GM19452 (cell line): ENCODE measurements at regions not wholly inside any gene's neighbourhood (a gene's known extent, or its start where the extent isn't known, plus 50 kb on each side); places are given as distances from the start of the nearest gene placed in this dataset.

ENCODE experiments used
- ATAC-seq: cut with Tn5 transposase; IDR thresholded peaks from one replicate; pipeline ENCODE4 v1.9.1; 2021; ENCODE audit not compliant: unreplicated experiment

- ATAC-seq, result no peak
Measured at GRCh38 chr6:142676027-142676443, 268.9 kb downstream of the HIVEP2 start.

DNA sequence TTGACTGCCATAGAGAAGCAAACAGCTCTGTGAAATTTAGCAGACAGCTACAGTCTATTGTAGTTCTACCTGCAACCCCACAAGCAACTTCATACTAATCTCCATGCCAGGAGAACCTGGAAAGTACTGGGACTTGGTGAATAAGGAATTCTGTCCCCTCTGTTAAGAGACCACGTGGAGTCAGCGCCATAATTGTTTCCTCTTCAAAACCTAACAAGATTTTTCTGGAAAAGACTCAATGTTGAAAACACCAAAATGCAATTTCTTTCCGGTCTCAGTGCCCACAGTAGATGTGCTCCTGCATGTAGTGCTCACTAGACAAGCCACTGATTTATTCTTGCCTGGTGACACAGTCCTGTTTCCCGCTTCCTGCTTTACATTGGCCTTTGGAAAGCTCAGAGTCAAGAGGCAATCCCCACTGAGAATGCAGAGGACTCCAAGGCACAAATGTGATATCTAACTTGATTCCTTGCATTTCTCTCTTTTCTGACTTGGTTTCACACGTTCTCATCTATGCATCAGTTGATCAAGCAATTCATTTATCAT is 268.3 kb downstream of the HIVEP2 start:
- no peak for ATAC-seq

GRCh38 chr6:142679907-142680700 is 264.9 kb downstream of the HIVEP2 start:
- no peak for ATAC-seq

- ATAC-seq, result no peak
Measured at GRCh38 chr6:142681099-142681498, 263.9 kb downstream of the HIVEP2 start.

- no peak for ATAC-seq
Measured at GRCh38 chr6:142682985-142683384, 262.0 kb downstream of the HIVEP2 start.

- ATAC-seq, result no peak
Measured at GRCh38 chr6:142683714-142684141, 261.2 kb downstream of the HIVEP2 start.

GRCh38 chr6:142684371-142684770 is 260.6 kb downstream of the HIVEP2 start:
- ATAC-seq, result no peak

GRCh38 chr6:142685852-142686506 is 259.0 kb downstream of the HIVEP2 start:
- no peak for ATAC-seq

- no peak for ATAC-seq
Measured at GRCh38 chr6:142686507-142686887, 258.5 kb downstream of the HIVEP2 start.

GRCh38 chr6:142692942-142693341 is 252.0 kb downstream of the HIVEP2 start:
- ATAC-seq, result no peak

DNA sequence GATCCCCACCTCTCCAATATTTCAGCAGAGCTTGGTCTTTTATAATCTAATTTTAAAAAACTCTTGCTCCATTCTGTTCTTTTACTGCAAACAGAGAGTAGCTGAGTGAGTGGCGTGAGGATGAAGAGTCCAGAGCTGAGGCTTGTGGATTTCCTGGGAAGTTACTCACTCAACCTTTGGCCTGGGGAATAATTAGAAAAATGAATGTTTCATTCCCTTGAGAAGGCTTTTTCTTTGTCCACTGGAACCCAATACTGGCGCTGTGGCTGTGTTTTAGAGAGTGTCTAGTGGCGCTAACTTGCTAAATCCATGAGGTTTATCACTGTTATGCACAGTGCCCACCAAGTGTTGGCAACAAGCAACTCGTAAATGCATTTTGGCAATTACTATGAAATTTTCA is 251.5 kb downstream of the HIVEP2 start:
- ATAC-seq, result no peak

DNA sequence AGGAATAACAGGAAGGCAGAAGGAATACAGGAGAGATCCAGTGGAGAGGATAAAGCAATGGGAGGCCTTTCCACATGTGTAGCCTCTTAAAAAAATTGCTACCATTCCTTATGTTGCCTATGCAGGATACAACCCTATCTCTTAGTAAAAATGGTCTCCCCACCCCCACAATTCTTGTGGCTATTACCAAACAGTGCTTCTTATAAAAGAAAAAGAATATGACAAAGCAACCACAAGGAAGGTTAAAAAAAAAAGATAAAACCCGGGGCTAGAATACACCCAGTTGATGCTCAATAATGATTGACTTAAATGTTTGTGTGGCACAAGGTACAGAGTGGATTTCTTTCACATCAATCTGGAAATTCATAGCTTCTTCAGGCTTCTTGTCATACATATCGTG is 250.9 kb downstream of the HIVEP2 start:
- no peak for ATAC-seq

- no peak for ATAC-seq
Measured at GRCh38 chr6:142695016-142695415, 250.0 kb downstream of the HIVEP2 start.

DNA sequence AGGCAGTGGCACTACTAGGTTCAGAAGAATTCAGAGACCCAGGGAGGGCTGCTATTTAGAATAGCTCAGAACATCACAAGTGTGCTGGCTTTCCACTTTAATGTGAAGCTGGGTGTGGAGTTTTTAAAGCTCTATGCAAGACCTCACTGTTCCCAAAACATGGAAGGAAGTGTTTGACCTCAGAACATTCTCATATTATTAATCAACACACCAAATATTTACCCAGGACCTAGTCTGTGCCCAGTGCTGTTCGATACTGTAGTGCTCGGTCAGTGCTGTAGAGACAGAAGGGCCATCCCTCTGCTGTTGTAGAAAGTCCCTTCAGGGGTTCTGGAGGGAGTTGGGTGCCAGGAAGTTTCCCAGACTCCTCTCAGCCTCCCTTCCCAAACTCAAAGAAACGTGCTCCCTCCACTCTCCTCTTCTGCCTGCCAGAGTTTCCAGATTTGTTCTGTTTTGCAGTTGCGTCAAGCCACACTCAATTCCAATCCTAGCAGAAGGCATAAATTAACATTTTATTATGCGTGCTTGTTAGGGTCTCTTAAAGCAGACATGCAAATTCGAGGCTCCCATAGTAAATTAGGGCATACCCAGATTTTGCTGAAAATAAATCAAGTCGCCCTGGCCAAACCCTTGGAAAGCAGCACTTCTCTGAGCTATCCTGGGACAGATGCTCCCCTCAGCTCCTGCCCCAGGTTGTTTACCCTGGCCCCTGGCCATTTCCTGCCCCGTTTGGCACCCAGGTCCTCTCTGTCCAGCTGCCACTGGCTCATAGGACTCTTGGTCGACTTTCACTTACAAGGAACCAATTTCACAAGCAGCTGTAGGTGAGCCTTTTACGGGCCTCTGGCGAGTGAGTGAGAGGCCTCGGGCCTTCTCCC is 248.6 kb downstream of the HIVEP2 start:
- no peak for ATAC-seq

DNA sequence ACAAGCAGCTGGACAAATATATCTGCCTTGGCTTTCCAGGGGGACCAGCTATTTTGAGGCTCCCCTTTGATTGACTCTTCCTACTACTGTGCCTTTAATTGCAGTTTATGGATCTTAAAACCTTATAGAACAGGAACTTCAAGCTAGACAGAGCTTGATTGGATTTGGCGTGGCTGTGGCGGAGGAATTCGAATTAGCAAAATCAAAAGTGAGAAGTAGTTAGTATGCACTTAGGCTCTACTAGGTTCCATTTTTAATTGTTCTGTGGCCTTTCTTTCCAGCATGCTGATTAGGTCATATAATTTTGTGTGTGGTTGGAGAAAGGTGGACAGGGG is 248.0 kb downstream of the HIVEP2 start:
- ATAC-seq, result no peak

GRCh38 chr6:142697922-142698321 is 247.1 kb downstream of the HIVEP2 start:
- no peak for ATAC-seq

GRCh38 chr6:142698751-142699150 is 246.2 kb downstream of the HIVEP2 start:
- ATAC-seq, result no peak

DNA sequence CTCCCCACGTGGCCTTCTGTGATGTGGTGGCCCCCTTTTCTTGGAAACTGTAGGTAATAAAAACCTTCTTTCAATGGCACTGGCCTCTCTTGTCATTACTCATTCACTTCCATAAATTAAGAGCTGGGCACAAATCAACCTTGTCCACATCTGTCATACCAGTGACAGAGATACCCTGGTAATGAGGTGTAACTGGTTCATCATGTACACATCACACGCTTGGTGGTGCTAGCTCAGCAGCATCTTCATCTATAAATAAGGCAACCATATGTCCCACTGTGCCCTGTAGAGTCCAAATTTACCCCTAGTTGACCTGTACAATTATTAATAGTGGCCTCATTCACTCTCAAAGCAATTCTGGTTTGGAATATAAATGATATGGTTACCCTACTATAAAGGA is 245.6 kb downstream of the HIVEP2 start:
- no peak for ATAC-seq

DNA sequence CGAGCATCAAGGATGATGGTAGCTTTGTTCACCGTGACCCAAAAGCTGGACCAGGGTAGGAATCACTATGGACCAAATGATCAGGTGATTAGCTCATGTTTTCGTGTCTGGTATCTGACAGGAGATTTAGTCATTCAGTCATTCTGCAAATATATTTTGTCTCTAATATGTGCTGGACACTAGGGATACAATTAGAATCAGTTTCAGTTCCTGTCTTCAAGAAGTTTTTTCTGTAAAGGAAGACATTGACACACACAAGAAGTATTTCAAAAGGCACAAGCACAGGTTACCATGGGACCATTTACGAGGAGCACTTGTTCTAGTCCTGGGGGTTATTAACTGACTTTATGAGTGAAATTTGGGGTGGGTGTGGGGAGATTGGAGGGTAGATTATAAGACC is 244.9 kb downstream of the HIVEP2 start:
- ATAC-seq, result no peak

GRCh38 chr6:142700671-142701312 is 244.2 kb downstream of the HIVEP2 start:
- no peak for ATAC-seq
